ENCODE measurements at regions not wholly inside any gene's neighbourhood (a gene's known extent, or its start where the extent isn't known, plus 50 kb on each side); places are given as distances from the start of the nearest gene placed in this dataset.
A peak's percentile ranks its signal among the peaks of the same experiment; 100 is the strongest.

- no peak overlapping the region for H3K27ac ChIP-seq (ENCODE audit: low read depth, low read length)
- H3K4me3 ChIP-seq (replicated peaks in 1 of 2; ENCODE audit: low read depth in 1 of 2, low read length in 2 of 2): no peak overlapping the region
- CTCF ChIA-PET: no interaction called here
- no peak overlapping the region for H3K9ac ChIP-seq (ENCODE audit: low read length)
- ATAC-seq: no peak
- H3K36me3 ChIP-seq (ENCODE audit: control insufficient read depth in 1 of 2, insufficient read depth in 2 of 2, low read length in 2 of 2): no peaks in the 10 kb centered on the region
- H3K79me2 ChIP-seq (ENCODE audit: insufficient read depth, low read length): no peaks in the 10 kb centered on the region
- H3K9me2 ChIP-seq (ENCODE audit: insufficient read depth): no peaks in the 10 kb centered on the region; the same call in 1 of the 2 replicates
- H3K4me2 ChIP-seq (ENCODE audit: low read length): no peak overlapping the region
- POLR2A ChIA-PET: no interaction called here
- RAD21 ChIA-PET (ENCODE audit: low non-redundant PET in 1 of 2, low total read pairs in 2 of 2, uncharacterized antibody in 2 of 2, unreplicated experiment in 2 of 2): no interaction called here
- TF ChIP-seq JUND (IDR thresholded peaks at IDR 0.05): no peak
- TF ChIP-seq SIN3A (IDR thresholded peaks at IDR 0.05; ENCODE audit: low read depth): no peak
- TF ChIP-seq EZH2 (IDR thresholded peaks at IDR 0.05): no peak
- no peak for TF ChIP-seq EZH2phosphoT487 (IDR thresholded peaks at IDR 0.05; ENCODE audit: borderline replicate concordance)
- TF ChIP-seq MAX (IDR thresholded peaks at IDR 0.05): no peak
- H3K4me1 ChIP-seq (ENCODE audit: control insufficient read depth in 1 of 2, insufficient read depth in 2 of 2, low read length in 2 of 2): no peaks in the 10 kb centered on the region
- no TSS peak for BruUV-seq (replicated peaks)
- no peaks in the 10 kb centered on the region for H4K20me1 ChIP-seq (ENCODE audit: insufficient read depth)
- no peaks in the 10 kb centered on the region for H3K9me3 ChIP-seq (ENCODE audit: control insufficient read depth in 1 of 2, insufficient read depth in 1 of 2, low read depth in 1 of 2, low read length in 2 of 2)
- intact Hi-C loops (cut with micrococcal nuclease): no loop called here
- no peak overlapping the region for H2AFZ ChIP-seq (ENCODE audit: low read depth, low read length, poor library complexity, severe bottlenecking)
- no peak for DNase-seq (ENCODE audit: low read depth, low spot score)
- no peaks in the 10 kb centered on the region for H3K27me3 ChIP-seq (ENCODE audit: insufficient read depth, low read length)
Measured at GRCh38 chr4:167555338-167556022, 321.2 kb upstream of the SPOCK3 start.

- intact Hi-C loops (cut with micrococcal nuclease): no loop called here
- DNase-seq (ENCODE audit: low read depth, low spot score): peak; percentile 13
- H3K9me3 ChIP-seq (ENCODE audit: control insufficient read depth in 1 of 2, insufficient read depth in 1 of 2, low read depth in 1 of 2, low read length in 2 of 2): no peaks in the 10 kb centered on the region
Measured at GRCh38 chr4:167578906-167579305, 344.6 kb upstream of the SPOCK3 start.

More at GRCh38 chr4:167578906-167579305, 344.6 kb upstream of the SPOCK3 start:
- H4K20me1 ChIP-seq (ENCODE audit: insufficient read depth): no peaks in the 10 kb centered on the region
- peak overlapping the region; percentile 21 for H2AFZ ChIP-seq (ENCODE audit: low read depth, low read length, poor library complexity, severe bottlenecking)
- TF ChIP-seq CBX3 (IDR thresholded peaks at IDR 0.05; ENCODE audit: low read depth) (peak; percentile 65; the same call in 1 of the 2 replicates), RAD21 (IDR thresholded peaks at IDR 0.05; ENCODE audit: low read depth) (no peak), POLR2AphosphoS5 (IDR thresholded peaks at IDR 0.05; ENCODE audit: low read depth, low read length) (no peak), EGR1 (IDR thresholded peaks at IDR 0.05; ENCODE audit: low read depth) (no peak), SRF (IDR thresholded peaks at IDR 0.05; ENCODE audit: low read depth) (no peak), REST (IDR thresholded peaks at IDR 0.05; ENCODE audit: low read depth) (no peak)
- no peaks in the 10 kb centered on the region for H3K9me2 ChIP-seq (ENCODE audit: insufficient read depth)
- no peak overlapping the region for H3K9ac ChIP-seq (ENCODE audit: low read length)
- ATAC-seq: no peak
- H3K4me2 ChIP-seq (ENCODE audit: low read length): no peak overlapping the region
- ChIA-PET CTCF (no interaction called here), POLR2A (no interaction called here), RAD21 (ENCODE audit: low non-redundant PET in 1 of 2, low total read pairs in 2 of 2, uncharacterized antibody in 2 of 2, unreplicated experiment in 2 of 2) (no interaction called here)
- H3K79me2 ChIP-seq (ENCODE audit: insufficient read depth, low read length): no peaks in the 10 kb centered on the region
- H3K4me3 ChIP-seq (replicated peaks in 1 of 2; ENCODE audit: low read depth in 1 of 2, low read length in 2 of 2): no peak overlapping the region
- no peaks in the 10 kb centered on the region for H3K36me3 ChIP-seq (ENCODE audit: control insufficient read depth in 1 of 2, insufficient read depth in 2 of 2, low read length in 2 of 2)
- no peak overlapping the region for H3K27ac ChIP-seq (ENCODE audit: low read depth, low read length)
- H3K4me1 ChIP-seq (ENCODE audit: control insufficient read depth in 1 of 2, insufficient read depth in 2 of 2, low read length in 2 of 2): no peaks in the 10 kb centered on the region
- no TSS peak for BruUV-seq (replicated peaks)
- H3K27me3 ChIP-seq (ENCODE audit: insufficient read depth, low read length): no peaks in the 10 kb centered on the region

All from HCT116 (cell line).